GM18868 (cell line): ENCODE measurements at regions not wholly inside any gene's neighbourhood (a gene's known extent, or its start where the extent isn't known, plus 50 kb on each side); places are given as distances from the start of the nearest gene placed in this dataset.
A peak's percentile ranks its signal among the peaks of the same experiment; 100 is the strongest.
"Not testable (repeated sequence)": the region's sequence is repeated elsewhere in the genome, so short reads cannot be mapped to it uniquely, and the experiment has no call there.

Source experiments
- ATAC-seq: cut with Tn5 transposase; IDR thresholded peaks from one replicate; pipeline ENCODE4 v1.9.1; 2021; ENCODE audit warnings: mild to moderate bottlenecking, moderate library complexity; ENCODE audit not compliant: unreplicated experiment

GRCh38 chr6:97669191-97670031 lies 386.4 kb upstream of the MMS22L start:
- peak; percentile 98 for ATAC-seq

- no peak for ATAC-seq
Measured at GRCh38 chr6:97674802-97675201, 391.8 kb upstream of the MMS22L start.

GRCh38 chr6:97677626-97678025 lies 394.6 kb upstream of the MMS22L start:
- no peak for ATAC-seq

- no peak for ATAC-seq
Measured at GRCh38 chr6:97687916-97688315, 404.9 kb upstream of the MMS22L start.

GRCh38 chr6:97689078-97689754 lies 406.2 kb upstream of the MMS22L start:
- ATAC-seq = no peak

DNA sequence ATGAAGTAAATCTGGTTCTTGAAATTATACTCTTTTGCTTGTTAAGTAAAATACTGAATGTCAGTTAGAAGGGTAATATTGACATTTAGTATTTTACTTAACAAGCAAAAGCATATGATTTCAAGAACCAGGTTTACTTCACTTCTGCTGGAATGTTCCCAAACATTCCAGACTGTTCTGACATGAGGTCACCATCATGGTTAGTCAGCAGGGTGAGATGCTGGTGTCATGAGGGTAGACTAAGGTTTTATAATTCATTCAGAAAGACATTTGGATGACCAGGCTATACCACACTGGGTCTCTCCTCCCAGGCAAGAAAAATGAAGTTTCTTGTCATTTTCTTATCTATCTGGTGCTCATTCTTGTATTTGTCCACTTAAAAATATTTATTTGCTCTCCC lies 414.4 kb upstream of the MMS22L start:
- ATAC-seq = no peak

DNA sequence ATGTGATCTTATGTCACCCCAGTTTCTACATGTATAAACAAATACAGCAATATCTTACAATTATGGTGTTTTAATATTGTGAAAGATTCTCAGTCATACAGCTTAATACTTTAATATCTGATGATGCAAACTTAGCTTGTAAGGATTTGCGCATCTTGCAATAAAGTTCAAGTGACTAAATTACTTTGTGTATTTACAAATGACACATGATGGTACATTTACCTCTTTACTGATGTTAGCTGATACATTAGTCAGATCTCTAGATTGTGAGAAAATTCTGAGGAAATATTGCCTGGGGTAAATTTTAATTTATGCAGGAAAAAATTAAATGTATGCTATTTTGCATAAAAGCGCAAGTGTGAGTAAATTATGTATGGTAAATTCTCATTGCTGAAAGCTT lies 418.8 kb upstream of the MMS22L start:
- ATAC-seq = no peak

DNA sequence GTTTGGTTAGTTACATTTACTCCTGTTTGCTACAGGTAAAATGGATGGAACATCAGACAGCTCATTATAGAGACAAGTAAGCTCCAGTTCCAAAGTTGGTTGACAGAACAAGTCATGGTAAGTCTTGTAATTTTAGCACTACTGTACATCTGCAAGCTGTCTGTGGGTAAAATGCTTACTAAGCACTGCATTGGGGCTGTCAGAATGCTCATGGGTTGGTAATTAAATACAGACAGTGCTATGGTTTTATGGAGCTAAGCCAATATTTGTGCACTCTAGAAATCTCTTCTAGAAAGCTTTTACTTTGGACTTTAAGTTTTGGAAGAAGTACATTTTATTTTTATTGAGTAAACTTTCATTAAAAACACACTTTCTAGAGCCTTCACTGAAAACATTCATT lies 419.2 kb upstream of the MMS22L start:
- no peak for ATAC-seq

DNA sequence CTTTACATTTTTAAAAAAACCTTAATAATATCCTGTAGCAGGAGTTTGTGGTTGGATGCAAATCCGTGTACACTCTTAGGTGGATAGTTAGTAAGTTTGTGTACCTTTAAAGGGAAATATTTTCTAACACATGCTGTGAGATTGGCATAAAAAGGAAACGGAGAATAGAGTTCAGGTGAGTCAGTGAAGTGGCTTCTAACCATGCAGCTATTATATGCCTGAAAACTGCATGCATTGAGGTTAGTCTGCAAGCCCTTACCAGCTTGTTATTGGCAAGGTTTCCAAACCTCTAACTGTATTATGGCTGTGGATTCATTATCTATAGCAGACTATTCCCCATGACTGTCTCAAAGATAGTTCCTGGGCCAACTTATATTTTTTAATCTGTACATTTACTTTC lies 420.6 kb upstream of the MMS22L start:
- ATAC-seq = no peak

DNA sequence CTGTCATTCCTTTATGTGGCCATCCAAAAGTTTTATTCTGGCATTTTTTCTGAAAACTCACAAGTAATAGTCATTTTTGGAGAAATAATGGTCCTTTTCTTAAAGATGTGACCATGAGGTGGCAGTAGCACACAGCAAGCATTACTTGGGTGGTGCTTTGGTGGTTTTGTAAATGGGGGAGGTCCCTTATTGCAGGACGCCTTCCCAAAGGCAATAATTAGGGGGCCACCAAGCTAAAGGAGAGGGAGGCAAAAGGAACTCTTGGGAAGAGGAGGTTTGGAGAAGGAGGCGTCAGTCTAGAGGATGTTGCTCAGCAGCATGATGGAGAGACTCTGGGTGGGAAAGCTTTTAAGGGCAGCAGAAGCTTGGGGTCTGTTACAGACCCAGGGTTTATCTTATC lies 422.6 kb upstream of the MMS22L start:
- ATAC-seq = peak; percentile 56

DNA sequence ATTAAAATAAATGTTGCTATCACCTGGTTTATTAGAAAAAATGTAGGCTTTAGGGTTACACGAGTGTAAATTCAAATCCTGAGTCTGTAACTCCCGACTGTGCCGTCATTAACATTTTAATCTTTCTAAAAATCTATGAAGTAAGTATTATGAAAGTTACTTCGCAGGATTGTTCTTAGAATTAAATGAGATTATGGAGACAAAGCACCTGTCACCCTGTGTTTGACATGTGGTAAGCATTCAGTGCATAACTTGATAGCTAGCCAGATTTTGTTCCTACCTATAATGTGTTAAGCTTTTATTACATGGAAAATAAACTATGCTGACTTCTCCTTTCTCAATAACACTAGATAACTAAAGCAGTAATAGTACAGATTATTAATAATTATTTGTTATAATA lies 429.7 kb upstream of the MMS22L start:
- no peak for ATAC-seq

DNA sequence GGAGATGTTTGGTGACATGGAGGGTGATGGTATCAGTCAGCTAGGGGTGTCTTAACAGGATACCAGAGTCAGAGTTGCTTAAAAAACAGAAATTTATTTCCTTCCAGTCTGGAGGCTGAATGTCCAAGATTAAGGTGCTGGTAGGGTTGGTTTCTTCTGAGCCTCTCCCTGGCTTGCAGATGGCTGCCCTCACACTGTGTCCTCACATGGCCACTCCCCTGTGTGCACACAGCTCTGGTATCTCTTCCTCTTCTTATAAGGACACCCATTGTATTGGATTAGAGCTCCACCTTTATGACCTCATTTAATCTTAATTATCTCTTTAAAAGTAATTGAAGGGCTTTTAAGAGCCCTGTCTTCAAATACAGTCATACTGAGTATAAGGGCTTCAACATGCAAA lies 431.8 kb upstream of the MMS22L start:
- ATAC-seq = no peak

DNA sequence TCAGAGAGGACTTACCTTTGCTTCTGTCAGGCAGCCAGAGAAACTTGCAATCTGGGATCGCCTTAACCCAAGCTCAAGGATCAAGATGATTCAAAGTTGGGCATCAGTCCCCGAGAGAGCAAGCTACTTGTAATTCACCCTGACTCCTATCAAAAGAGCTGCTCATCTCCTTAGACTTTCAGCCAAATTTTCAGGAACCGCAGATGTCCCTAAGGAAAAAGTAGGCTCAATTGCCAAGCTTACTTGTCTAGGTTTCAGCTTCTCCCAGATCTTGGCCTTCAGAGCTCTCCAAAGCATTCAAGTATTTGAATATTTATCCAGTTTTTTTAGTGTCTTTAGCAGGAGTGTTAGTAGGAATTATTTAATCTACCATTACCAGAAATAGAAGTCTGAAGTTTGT lies 434.1 kb upstream of the MMS22L start:
- no peak for ATAC-seq

- ATAC-seq = no peak
Measured at GRCh38 chr6:97726378-97726777, 443.4 kb upstream of the MMS22L start.

GRCh38 chr6:97732045-97732444 lies 449.0 kb upstream of the MMS22L start:
- ATAC-seq = no peak

GRCh38 chr6:97757575-97757974 lies 474.6 kb upstream of the MMS22L start:
- no peak for ATAC-seq

GRCh38 chr6:97765461-97765860 lies 482.4 kb upstream of the MMS22L start:
- ATAC-seq = no peak

DNA sequence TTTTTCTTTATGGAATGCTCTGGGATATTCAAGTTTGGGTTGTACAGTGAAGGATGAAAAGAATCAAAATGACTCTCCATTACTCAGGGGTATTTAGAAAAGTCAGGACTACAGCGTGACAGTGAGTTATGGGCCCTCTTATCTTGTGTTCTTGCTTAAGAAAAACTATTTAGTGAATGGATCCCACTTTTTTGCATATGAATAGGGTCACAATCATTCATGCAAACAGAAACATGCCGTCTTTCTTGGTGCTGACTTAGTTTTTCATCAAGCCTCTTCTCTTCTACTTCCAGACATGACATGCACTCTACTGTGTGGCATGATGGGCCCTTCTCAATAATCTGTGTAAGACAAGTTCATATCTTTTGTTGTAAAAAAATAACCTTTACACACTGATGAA lies 488.4 kb upstream of the MMS22L start:
- no peak for ATAC-seq

- ATAC-seq = no peak
Measured at GRCh38 chr6:97775012-97775411, 492.0 kb upstream of the MMS22L start.

- no peak for ATAC-seq
Measured at GRCh38 chr6:97778290-97779038, 495.4 kb upstream of the MMS22L start.

DNA sequence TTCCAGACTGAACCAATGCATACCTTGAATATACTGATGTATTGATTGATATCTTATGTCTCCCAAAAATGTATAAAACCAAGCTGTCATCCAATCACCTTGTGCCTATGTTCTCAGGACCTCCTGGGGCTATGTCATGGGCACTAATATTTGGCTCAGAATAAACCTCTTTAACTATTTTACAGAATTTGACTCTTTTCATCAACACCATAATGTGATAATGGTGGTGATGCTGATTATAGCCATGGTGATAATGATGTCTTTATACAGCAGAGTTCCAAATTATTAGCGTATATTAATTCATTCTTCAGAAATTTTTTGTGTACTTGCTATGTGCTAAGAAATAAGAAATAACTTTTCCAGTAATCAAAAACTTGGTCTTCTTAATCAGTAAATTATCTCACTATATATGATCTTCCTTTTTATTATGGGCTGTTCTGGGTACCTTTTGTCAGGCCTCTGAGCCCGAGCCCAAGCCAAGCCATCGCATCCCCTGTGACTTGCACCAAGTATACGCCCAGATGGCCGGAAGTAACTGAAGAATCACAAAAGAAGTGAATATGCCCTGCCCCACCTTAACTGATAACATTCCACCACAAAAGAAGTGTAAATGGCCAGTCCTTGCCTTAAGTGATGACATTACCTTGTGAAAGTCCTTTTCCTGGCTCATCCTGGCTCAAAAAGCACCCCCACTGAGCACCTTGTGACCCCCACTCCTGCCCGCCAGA lies 496.2 kb upstream of the MMS22L start:
- not testable (repeated sequence) for ATAC-seq
